K562 (cell line): ENCODE measurements at regions not wholly inside any gene's neighbourhood (a gene's known extent, or its start where the extent isn't known, plus 50 kb on each side); places are given as distances from the start of the nearest gene placed in this dataset.

Experiments used
- CEBPB ChIP-seq: fragments of 450-650 bp; IDR thresholded peaks from 2 replicates; pipeline ENCODE4 v1.6.1; 2016; ENCODE audit warnings: missing genetic modification characterization, missing compliant biosample characterization
- CHD4 ChIP-seq: fragments of 200-600 bp; sonication (generic); IDR thresholded peaks from 3 replicates; pipeline ENCODE4 v1.6.1; 2012; ENCODE audit warnings: low read depth, mild to moderate bottlenecking, mixed read lengths, low read length, inconsistent platforms; ENCODE audit not compliant: insufficient read depth, insufficient replicate concordance, poor library complexity, severe bottlenecking
- EZH2 ChIP-seq: IDR thresholded peaks from 2 replicates; pipeline ENCODE4 v1.6.1; 2012; ENCODE audit warnings: low read depth, mild to moderate bottlenecking, inconsistent platforms, low read length, borderline replicate concordance
- HDAC2 ChIP-seq: fragments of 450-650 bp; IDR thresholded peaks from 2 replicates; pipeline ENCODE4 v1.6.1; 2016; ENCODE audit warnings: mild to moderate bottlenecking
- HDAC3 ChIP-seq: fragments of 450-650 bp; IDR thresholded peaks from 2 replicates; pipeline ENCODE4 v1.6.1; 2018; ENCODE audit warnings: borderline replicate concordance, mild to moderate bottlenecking, moderate library complexity; ENCODE audit not compliant: partially characterized antibody
- MLX ChIP-seq, 2 experiments: fragments of 450-650 bp in 1 of 2; sonication (generic) in 1 of 2; formaldehyde crosslinking; conservative IDR thresholded peaks; 2 replicates each; pipeline versions ENCODE4 v1.4.0 to v1.8.1; 2020 to 2022; ENCODE audit warnings: mild to moderate bottlenecking in 1 of 2, missing genetic modification reagents in 1 of 2
- MXI1 ChIP-seq: IDR thresholded peaks from 2 replicates; pipeline ENCODE4 v1.6.1; 2011; ENCODE audit warnings: low read depth, mild to moderate bottlenecking, improper control_type of control experiment, low read length
- POLR2A ChIP-seq: fragments of 450-650 bp; conservative IDR thresholded peaks from 2 replicates; pipeline ENCODE4 v1.6.1; 2016
- RBM22 ChIP-seq: fragments of 200-400 bp; formaldehyde crosslinking; IDR thresholded peaks from 2 replicates; pipeline ENCODE4 v1.6.1; 2018; ENCODE audit warnings: low read length, low read depth; ENCODE audit not compliant: poor library complexity, severe bottlenecking
- RERE ChIP-seq: sonication (generic); formaldehyde crosslinking; IDR thresholded peaks from 2 replicates; pipeline ENCODE4 v1.8.0; 2023; ENCODE audit warnings: missing genetic modification reagents, mild to moderate bottlenecking, borderline replicate concordance
- ZKSCAN1 ChIP-seq: fragments of 150-350 bp; IDR thresholded peaks from 2 replicates; pipeline ENCODE4 v1.6.1; 2016; ENCODE audit warnings: low read depth, low read length
- ZSCAN29 ChIP-seq: fragments of 450-650 bp; IDR thresholded peaks from 2 replicates; pipeline ENCODE4 v1.6.1; 2017

GRCh38 chr20:19826179-19826914 lies 68.3 kb downstream of the RIN2 start:
- TF ChIP-seq MLX (CRISPR knock-in tag; conservative IDR thresholded peaks at IDR 0.05) (no peak), POLR2A (no peak), HDAC3 (no peak), HDAC2 (no peak), ZSCAN29 (no peak), CHD4 (no peak), CEBPB (no peak), ZKSCAN1 (no peak), EZH2 (no peak), MXI1 (no peak), RBM22 (no peak), RERE (CRISPR knock-in tag) (no peak)
